LNCaP clone FGC (cell line): ENCODE measurements at regions not wholly inside any gene's neighbourhood (a gene's known extent, or its start where the extent isn't known, plus 50 kb on each side); places are given as distances from the start of the nearest gene placed in this dataset.

Source experiments
- DNase-seq: peaks from one replicate; pipeline ENCODE4 v3.0.0-alpha.2; 2011; ENCODE audit warnings: low read depth
- H3K4me3 ChIP-seq: 2 replicates; pipeline ENCODE4 v1.5.1; 2011; ENCODE audit warnings: mild to moderate bottlenecking, low read depth, low read length, control low read depth
- TF ChIP-seq, protein P1 (sequence below): IDR thresholded peaks from 2 replicates; pipeline ENCODE4 v1.5.1; 2012; ENCODE audit warnings: mild to moderate bottlenecking; ENCODE audit not compliant: control insufficient read depth, insufficient read depth; ENCODE audit errors: extremely low read depth

DNA sequence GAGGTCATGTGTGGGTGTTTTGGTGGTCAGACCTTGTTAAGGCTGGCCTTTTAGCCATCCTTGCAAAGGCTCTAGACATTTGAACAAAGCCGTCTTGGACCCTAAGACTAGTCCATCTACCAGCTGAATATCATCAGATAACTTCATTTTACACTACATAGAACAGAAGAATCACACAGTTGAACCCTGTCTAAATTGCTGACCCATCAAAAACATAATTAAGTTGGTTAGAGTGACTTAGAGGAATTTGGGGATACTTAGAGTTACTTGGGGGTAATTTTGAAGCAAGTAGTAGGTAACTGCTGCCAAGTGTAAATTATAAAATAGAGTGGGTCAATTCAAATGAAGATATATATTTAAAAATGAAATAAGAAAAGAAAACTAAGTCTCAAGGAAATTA lies 102.9 kb upstream of the ADGRL4 start:
- no peak for DNase-seq
- H3K4me3 ChIP-seq: no peak overlapping the region
- TF ChIP-seq, protein P1, sequence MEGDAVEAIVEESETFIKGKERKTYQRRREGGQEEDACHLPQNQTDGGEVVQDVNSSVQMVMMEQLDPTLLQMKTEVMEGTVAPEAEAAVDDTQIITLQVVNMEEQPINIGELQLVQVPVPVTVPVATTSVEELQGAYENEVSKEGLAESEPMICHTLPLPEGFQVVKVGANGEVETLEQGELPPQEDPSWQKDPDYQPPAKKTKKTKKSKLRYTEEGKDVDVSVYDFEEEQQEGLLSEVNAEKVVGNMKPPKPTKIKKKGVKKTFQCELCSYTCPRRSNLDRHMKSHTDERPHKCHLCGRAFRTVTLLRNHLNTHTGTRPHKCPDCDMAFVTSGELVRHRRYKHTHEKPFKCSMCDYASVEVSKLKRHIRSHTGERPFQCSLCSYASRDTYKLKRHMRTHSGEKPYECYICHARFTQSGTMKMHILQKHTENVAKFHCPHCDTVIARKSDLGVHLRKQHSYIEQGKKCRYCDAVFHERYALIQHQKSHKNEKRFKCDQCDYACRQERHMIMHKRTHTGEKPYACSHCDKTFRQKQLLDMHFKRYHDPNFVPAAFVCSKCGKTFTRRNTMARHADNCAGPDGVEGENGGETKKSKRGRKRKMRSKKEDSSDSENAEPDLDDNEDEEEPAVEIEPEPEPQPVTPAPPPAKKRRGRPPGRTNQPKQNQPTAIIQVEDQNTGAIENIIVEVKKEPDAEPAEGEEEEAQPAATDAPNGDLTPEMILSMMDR: no peak

DNA sequence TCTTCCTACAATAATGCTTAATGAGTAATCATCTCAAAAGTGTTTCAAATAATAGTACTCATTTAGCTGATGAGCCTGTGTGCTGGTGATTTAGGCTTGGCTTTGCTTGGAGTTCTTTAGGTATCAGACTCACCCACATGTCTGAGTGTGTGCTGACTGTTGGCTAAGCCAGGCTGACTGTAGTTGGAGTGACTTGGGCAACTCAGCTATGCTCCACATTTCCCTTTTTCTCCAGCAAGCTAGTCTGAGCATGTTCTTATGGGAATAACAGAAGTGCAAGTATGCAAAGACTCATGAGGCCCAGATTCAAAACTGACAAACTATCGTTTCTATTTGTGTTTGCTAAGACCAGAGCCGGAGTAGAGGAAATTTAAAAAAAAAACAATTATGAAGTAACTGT lies 99.0 kb upstream of the ADGRL4 start:
- no peak for DNase-seq
- H3K4me3 ChIP-seq: no peak overlapping the region
- TF ChIP-seq, protein P1: no peak

DNA sequence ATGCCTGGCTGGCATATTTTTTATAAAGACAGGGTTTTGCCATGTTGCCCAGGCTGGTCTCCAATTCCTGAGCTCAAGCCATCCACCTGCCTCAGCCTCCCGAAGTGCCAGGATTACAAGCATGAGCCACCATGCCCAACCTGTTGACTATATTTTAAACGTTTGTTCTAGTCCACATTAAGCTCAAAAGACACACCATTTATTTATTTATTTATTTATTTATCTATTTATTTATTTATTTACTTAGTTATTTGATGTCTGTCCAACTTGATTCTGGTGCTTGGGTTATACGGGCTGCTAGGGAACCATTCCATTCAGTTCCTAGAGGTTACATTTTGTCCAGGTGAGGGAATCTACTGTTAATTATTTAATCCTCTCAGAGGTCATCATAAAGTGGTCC lies 98.1 kb upstream of the ADGRL4 start:
- DNase-seq: no peak
- no peak overlapping the region for H3K4me3 ChIP-seq
- TF ChIP-seq, protein P1: no peak

DNA sequence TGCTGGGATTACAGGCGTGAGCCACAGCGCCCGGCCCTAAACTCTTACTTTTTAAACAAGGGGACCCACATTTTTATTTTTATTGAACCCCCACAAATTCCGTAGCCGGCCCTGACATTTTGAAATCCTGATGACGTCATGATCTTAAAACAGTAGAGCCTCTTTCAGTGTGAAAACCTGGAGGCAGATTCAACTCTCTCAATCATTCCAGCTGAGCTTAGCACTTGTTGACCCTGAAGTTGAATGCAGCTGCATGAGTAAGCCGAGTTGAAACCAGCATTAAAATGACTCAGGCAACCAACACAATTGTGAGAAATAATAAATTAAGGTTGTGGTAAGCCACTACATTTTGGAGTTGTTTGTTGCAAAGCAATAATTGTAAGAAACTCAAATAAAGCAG lies 93.9 kb upstream of the ADGRL4 start:
- TF ChIP-seq, protein P1: no peak
- no peak overlapping the region for H3K4me3 ChIP-seq
- DNase-seq: no peak

DNA sequence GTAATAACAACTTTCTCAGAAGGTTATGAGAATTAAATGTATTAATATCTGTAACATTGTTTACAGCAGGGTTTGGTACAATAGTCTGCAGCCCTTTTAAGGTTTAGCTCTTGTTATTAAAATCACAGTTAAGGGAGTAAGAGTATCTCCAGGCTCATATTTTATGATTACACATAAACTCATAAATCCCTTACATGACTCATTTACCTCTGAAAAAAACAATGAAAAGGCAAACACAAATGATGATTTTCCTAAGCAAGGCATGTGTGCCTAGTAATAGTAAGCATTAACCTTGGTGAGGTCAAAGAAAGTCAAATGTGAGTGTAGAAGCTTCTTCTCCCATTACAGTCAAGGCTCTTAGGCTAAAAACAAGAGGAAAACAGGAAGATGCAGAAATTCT lies 84.5 kb upstream of the ADGRL4 start:
- no peak overlapping the region for H3K4me3 ChIP-seq
- no peak for DNase-seq
- TF ChIP-seq, protein P1: no peak

DNA sequence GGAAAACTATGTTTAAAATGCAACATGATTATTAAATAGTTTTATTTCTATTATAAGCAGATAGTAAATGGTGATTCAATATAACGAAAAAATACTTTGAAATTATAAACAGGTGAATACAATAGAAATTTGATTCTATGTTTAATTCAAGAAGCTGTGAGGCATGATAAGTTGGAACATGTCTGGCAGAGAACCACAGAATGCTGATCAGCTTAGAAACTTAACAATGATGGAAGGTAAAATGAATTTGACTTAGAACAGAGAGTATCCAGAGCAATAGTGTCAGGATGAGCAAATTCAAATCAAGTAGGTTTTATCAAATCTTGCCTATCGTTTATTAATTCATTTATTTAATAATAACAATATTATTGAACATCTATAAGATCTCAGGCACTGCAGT lies 83.4 kb upstream of the ADGRL4 start:
- TF ChIP-seq, protein P1: no peak
- no peak for DNase-seq
- no peak overlapping the region for H3K4me3 ChIP-seq

DNA sequence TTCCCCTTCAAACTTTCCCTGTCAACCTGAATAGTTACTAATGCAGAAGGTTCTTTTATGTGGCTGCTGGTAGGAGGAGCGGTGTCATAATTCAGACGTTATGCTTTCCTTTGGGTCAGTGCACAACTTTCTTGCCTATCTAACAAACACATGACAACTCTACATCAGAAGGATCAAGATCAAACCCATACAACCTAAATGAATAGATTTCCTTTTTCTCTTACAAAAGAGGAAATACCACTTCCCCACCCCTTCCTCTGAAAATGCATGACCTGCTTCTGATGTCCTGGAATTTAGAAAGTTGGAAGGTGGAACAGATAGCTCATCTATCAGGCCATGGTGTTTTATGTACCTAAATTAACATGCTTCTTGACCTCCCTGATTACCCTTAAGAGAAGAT lies 75.7 kb upstream of the ADGRL4 start:
- DNase-seq: no peak
- TF ChIP-seq, protein P1: no peak
- H3K4me3 ChIP-seq: no peak overlapping the region
